OCI-LY3 (cell line): ENCODE measurements at regions not wholly inside any gene's neighbourhood (a gene's known extent, or its start where the extent isn't known, plus 50 kb on each side); places are given as distances from the start of the nearest gene placed in this dataset.

Experiments used
- H2AFZ ChIP-seq: fragments of 200-600, 300-600 bp; shearing (Covaris generic); 2 replicates; pipeline ENCODE4 v1.6.0; 2014; ENCODE audit warnings: antibody characterized with exemption, low read depth, low read length
- H3K27ac ChIP-seq: fragments of 200-600, 300-600 bp; sonication (generic); 2 replicates; pipeline ENCODE4 v1.5.1; 2014; ENCODE audit warnings: mild to moderate bottlenecking, low read length, moderate library complexity, mixed read lengths
- H3K27me3 ChIP-seq: fragments of 200-600, 300-600 bp; sonication (generic); 2 replicates; pipeline ENCODE4 v1.6.1; 2014; ENCODE audit warnings: low read depth, low read length, mixed read lengths
- H3K36me3 ChIP-seq: fragments of 200-600, 300-600 bp; sonication (generic); replicated peaks from 2 replicates; pipeline ENCODE3; 2014; ENCODE audit warnings: low read depth, low read length, mixed read lengths
- H3K4me1 ChIP-seq: fragments of 300-600, 200-600 bp; sonication (generic); 2 replicates; pipeline ENCODE4 v1.6.1; 2014; ENCODE audit warnings: low read length, mixed read lengths
- H3K4me2 ChIP-seq: fragments of 200-600, 300-600 bp; sonication (generic); 2 replicates; pipeline ENCODE4 v1.6.1; 2014; ENCODE audit warnings: low read length, mixed read lengths
- H3K4me3 ChIP-seq: fragments of 300-600, 200-600 bp; sonication (generic); 2 replicates; pipeline ENCODE4 v1.5.1; 2014; ENCODE audit warnings: antibody characterized with exemption, mild to moderate bottlenecking, low read length, moderate library complexity
- H3K79me2 ChIP-seq: fragments of 300-600, 200-600 bp; shearing (Covaris generic); 2 replicates; pipeline ENCODE4 v1.6.1; 2014; ENCODE audit warnings: mild to moderate bottlenecking, low read length, mixed read lengths
- H3K9ac ChIP-seq: fragments of 300-600, 200-600 bp; shearing (Covaris generic); 2 replicates; pipeline ENCODE4 v1.6.0; 2014; ENCODE audit warnings: mild to moderate bottlenecking, low read length, moderate library complexity
- H3K9me3 ChIP-seq: fragments of 200-600, 300-600 bp; shearing (Covaris generic); 2 replicates; pipeline ENCODE4 v1.6.1; 2014; ENCODE audit warnings: low read length, mixed read lengths; ENCODE audit not compliant: insufficient read depth
- H4K20me1 ChIP-seq: fragments of 200-600, 300-600 bp; sonication (generic); 2 replicates; pipeline ENCODE4 v1.6.1; 2016; ENCODE audit warnings: low read length, mixed read lengths; ENCODE audit not compliant: insufficient read depth
- EZH2phosphoT487 ChIP-seq: fragments of 200-600 bp; shearing (Covaris generic); IDR thresholded peaks from 2 replicates; pipeline ENCODE4 v1.6.1; 2018; ENCODE audit warnings: antibody characterized with exemption, mixed run types, low read depth
- TF ChIP-seq, protein P1 (sequence below): fragments of 200-600, 300-600 bp; sonication (generic); IDR thresholded peaks from 2 replicates; pipeline ENCODE4 v1.5.1; 2014; ENCODE audit warnings: antibody characterized with exemption, low read length, low read depth

DNA sequence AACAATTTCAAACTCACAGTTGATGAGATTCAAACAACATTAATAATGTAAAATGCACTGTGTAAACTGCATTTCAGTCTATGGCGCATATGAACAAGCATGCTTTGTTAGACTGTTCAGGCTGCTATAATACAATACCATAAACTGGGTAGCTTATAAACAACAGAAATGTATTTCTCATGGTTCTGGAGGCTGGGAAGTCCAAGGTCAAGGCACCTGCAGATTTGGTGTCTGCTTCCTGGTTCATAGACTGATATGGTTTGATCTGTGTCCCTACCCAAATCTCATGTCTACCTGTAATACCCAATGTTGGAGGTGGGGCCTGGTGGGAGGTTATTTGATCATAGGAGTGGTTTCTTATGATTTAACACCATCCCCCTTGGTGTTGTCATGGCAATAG lies 148.1 kb upstream of the SERPINE2 start:
- no peaks in the 10 kb centered on the region for H4K20me1 ChIP-seq
- H3K4me2 ChIP-seq: no peak overlapping the region

DNA sequence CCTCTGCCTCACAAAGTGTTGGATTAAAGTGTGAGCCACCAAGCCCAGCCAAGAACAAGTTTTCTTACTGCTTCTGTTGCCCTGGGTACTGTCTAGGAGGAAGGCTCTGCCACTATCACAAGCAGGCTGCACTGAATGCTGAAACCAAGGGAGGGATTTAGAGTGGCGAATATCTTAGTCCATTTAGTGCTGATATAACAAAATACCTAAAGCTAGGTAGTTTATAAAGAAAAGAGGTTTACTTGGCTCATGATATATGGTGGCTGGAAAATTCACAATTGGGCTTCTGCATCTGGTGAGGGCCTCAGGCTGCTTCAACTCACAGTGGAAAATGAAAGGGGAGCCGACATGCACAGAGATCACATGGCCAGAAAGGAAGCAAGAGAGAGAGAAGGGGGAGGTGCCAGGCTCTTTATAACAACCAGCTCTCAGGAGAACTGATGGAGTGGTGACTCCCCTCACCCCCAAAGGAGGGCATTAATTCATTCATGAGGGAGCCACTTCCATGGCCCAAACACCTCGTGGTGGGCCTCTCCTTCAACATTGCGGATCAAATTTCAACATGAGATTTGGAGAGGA lies 146.0 kb upstream of the SERPINE2 start:
- no peaks in the 10 kb centered on the region for H3K79me2 ChIP-seq
- no peak overlapping the region for H2AFZ ChIP-seq
- H3K27ac ChIP-seq: no peak overlapping the region

More for the DNA sequence above, 148.1 kb upstream of the SERPINE2 start:
- Histone ChIP-seq H2AFZ (no peak overlapping the region), H3K27ac (no peak overlapping the region), H3K27me3 (no peaks in the 10 kb centered on the region), H3K4me1 (peaks cover 1% of the 10 kb centered on the region; the same call in 1 of the 2 replicates), H3K4me3 (no peak overlapping the region), H3K9me3 (no peaks in the 10 kb centered on the region), H3K36me3 (no peaks in the 10 kb centered on the region), H3K9ac (no peak overlapping the region), H3K79me2 (no peaks in the 10 kb centered on the region)
- no peak for TF ChIP-seq EZH2phosphoT487
- TF ChIP-seq, protein P1, sequence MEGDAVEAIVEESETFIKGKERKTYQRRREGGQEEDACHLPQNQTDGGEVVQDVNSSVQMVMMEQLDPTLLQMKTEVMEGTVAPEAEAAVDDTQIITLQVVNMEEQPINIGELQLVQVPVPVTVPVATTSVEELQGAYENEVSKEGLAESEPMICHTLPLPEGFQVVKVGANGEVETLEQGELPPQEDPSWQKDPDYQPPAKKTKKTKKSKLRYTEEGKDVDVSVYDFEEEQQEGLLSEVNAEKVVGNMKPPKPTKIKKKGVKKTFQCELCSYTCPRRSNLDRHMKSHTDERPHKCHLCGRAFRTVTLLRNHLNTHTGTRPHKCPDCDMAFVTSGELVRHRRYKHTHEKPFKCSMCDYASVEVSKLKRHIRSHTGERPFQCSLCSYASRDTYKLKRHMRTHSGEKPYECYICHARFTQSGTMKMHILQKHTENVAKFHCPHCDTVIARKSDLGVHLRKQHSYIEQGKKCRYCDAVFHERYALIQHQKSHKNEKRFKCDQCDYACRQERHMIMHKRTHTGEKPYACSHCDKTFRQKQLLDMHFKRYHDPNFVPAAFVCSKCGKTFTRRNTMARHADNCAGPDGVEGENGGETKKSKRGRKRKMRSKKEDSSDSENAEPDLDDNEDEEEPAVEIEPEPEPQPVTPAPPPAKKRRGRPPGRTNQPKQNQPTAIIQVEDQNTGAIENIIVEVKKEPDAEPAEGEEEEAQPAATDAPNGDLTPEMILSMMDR: no peak

DNA sequence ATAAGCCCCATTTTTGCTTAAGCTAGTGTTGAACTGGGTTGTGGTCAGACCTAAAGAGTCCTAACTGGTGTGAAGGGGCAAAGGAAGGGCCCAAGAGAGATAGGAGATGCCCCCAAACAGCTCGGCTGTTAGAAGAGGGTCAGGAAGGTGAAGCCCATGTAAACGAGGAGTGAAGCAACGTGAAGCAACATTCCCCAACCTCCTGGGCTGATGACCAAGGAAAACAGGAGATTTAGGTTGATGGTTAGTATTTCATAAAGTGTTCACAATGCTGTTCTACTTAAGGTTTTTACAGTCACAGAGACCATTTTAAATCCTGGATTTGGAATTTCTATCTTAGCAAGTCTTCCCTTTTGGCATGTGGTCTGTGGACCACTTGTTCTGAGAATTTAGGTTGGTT lies 144.0 kb upstream of the SERPINE2 start:
- H3K27me3 ChIP-seq: no peaks in the 10 kb centered on the region

More for the DNA sequence above, 146.0 kb upstream of the SERPINE2 start:
- TF ChIP-seq, protein P1: no peak
- TF ChIP-seq EZH2phosphoT487: no peak
- no peak overlapping the region for H3K4me3 ChIP-seq
- H3K4me2 ChIP-seq: no peak overlapping the region
- no peaks in the 10 kb centered on the region for H4K20me1 ChIP-seq
- no peaks in the 10 kb centered on the region for H3K27me3 ChIP-seq
- no peaks in the 10 kb centered on the region for H3K9me3 ChIP-seq
- H3K9ac ChIP-seq: no peak overlapping the region
- no peaks in the 10 kb centered on the region for H3K36me3 ChIP-seq
- H3K4me1 ChIP-seq: no peaks in the 10 kb centered on the region

DNA sequence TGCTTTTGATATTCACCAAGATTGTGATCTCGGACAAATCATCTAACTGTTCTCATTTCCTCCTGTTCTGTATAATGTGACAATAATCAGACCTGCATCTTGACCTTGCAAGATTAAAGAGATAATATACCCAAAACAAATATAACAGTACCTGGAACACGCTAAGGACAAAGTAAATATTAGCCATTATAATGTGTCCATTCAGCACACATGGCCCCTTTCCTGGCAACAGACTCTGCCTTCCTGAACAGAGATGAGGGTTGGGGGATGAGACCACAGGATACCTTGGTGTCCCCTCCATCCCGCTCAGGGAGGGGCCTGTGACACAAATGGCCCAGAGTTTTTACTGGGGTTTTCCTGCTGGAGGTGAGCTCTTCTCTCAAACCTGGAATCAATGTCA lies 143.4 kb upstream of the SERPINE2 start:
- Histone ChIP-seq H3K79me2 (no peaks in the 10 kb centered on the region), H4K20me1 (no peaks in the 10 kb centered on the region), H3K27ac (no peak overlapping the region), H3K4me2 (no peak overlapping the region), H3K4me1 (no peaks in the 10 kb centered on the region), H3K36me3 (no peaks in the 10 kb centered on the region), H3K9me3 (no peaks in the 10 kb centered on the region), H3K27me3 (no peaks in the 10 kb centered on the region), H2AFZ (no peak overlapping the region), H3K9ac (no peak overlapping the region), H3K4me3 (no peak overlapping the region)
- TF ChIP-seq, protein P1: no peak
- no peak for TF ChIP-seq EZH2phosphoT487

More for the DNA sequence above, 144.0 kb upstream of the SERPINE2 start:
- Histone ChIP-seq H3K4me3 (no peak overlapping the region), H3K27ac (no peak overlapping the region), H3K4me2 (no peak overlapping the region), H3K36me3 (no peaks in the 10 kb centered on the region), H3K9me3 (no peaks in the 10 kb centered on the region), H3K9ac (no peak overlapping the region), H3K4me1 (no peaks in the 10 kb centered on the region), H3K79me2 (no peaks in the 10 kb centered on the region), H2AFZ (no peak overlapping the region), H4K20me1 (no peaks in the 10 kb centered on the region)
- no peak for TF ChIP-seq EZH2phosphoT487
- TF ChIP-seq, protein P1: no peak
